GM12874 (cell line): ENCODE measurements at regions not wholly inside any gene's neighbourhood (a gene's known extent, or its start where the extent isn't known, plus 50 kb on each side); places are given as distances from the start of the nearest gene placed in this dataset.

Experiments
- CTCF ChIP-seq: IDR thresholded peaks from 2 replicates; pipeline ENCODE4 v1.5.1; 2011; ENCODE audit warnings: low read depth, mild to moderate bottlenecking, control low read depth, low read length, moderate library complexity; ENCODE audit not compliant: insufficient read depth

DNA sequence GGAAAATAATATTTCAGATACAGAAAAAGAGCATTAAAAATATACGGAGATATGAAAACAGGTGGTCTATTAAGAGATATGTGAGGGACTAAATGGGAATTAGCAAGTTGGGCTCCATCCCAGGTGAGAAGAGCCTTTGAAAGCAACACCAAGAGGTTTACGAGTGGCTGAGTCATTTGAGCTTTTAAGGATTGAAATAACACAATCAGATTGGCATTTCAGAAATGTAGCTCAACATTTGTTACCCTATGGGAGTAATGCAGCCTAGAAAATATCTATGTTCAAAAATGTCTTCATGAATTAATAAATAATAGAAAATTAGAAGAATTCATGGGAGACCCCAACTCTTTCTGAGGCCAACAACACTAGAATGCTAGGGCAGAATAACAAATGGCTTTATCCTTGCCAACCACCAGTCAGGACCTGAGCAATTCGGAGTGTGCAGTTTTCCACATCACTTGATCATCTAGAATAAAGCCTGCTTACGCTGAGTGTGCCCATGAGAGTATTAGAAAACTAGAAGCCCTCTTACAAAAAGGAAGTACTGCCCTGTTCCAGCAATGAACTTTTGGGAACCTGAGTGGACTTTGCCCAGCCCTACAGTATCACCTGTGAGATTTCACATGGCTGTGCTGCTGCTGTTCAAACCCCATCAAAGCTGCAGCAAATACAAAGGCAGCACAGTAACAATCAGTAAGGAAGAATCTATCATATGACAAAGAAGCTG, 538.0 kb upstream of the CAMK1G start:
- TF ChIP-seq CTCF = no peak

GRCh38 chr1:209046058-209046417, 537.5 kb upstream of the CAMK1G start:
- TF ChIP-seq CTCF = no peak

GRCh38 chr1:209046935-209047334, 536.6 kb upstream of the CAMK1G start:
- TF ChIP-seq CTCF = no peak

DNA sequence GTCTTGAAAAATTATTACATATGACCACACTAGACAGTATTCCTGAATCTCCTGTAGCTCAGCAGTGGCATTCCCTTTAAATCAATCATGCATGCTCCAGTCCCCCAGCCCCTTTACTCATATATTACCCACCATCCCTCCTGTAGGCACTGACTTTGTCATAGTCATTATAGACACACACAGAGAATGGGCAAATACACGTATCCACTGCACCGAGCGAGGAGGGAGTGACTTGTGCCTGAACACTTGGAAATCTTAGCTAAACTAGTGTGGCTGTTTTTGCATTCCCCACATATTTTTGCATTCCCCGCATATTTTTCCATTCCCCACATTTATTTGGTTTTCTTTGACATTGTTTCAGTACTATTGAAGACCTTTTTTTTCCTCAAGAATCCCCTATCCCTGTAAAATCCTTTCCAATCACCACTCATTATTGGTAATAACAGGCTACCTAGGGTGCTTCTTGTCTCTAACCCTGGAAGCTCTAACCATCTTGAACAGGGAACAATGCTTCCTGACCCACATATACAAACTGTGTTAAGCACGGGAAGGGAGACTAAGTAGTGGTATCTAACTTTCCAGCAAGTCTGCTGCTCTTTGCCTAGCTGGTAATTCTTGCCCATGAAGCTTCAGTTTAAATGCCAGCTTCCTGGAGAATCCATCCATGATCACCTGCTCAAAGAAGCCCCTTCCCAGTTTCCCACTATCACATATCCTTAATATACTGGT, 534.4 kb upstream of the CAMK1G start:
- no peak for TF ChIP-seq CTCF

DNA sequence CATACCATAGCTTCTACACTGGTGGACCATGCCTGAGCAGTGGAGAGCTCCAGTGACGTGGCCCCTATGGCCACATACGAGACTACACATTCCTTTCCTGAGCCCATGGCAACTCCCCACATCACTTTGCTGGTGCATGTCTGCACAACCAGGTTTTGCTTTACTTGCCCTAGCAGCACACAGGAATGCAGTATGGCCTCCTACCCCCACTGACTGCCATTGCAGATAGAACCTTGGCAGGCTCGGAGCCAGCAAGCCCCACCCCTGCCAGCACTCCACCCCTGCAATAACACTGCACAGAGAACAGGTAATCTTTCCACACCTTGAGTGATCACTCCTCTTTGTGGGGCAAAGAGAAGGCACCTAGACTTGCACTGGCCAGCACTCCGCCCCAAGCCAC, 531.9 kb upstream of the CAMK1G start:
- no peak for TF ChIP-seq CTCF

DNA sequence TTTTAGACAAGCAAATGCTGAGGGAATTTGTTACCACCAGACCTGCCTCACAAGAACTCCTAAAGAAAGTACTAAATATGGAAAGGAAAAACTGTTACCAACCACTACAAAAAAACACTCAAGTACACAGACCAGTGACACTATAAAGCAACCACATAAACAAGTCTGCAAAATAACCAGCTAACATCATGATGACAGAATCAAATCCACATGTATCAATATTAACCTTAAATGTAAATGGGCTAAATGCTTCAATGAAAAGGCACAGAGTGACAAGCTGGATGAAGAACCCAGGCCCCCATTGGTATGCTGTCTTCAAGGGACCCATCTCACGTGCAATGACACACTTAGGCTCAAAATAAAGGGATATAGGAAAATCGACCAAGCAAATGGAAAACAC, 529.9 kb upstream of the CAMK1G start:
- no peak for TF ChIP-seq CTCF

DNA sequence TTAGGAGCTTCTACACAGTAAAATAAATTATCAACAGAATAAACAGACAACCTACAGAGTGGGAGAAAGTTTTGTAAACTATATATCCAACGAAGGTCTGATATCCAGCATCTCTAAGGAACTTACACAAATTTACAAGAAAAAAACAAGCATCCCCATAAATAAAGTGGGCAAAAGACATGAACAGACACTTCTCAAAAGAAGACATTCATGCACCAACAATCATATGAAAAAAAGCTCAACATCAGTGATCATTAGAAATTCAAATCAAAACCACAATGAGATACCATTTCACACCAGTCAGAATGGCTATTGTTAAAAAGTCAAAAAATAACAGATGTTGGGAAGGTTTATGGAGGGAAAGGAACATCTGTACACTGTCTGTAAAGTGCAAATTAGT, 526.4 kb upstream of the CAMK1G start:
- no peak for TF ChIP-seq CTCF
